ENCODE measurements at regions not wholly inside any gene's neighbourhood (a gene's known extent, or its start where the extent isn't known, plus 50 kb on each side); places are given as distances from the start of the nearest gene placed in this dataset.

- TF ChIP-seq EZH2 (IDR thresholded peaks at IDR 0.05; ENCODE audit: insufficient read depth, poor library complexity, severe bottlenecking), result no peak
- no peak for TF ChIP-seq EZH2phosphoT487 (IDR thresholded peaks at IDR 0.05; ENCODE audit: insufficient read depth, low read depth)
These were observed 826.3 kb downstream of the SLITRK6 start for GRCh38 chr13:84972907-84973306.
